ENCODE measurements at regions not wholly inside any gene's neighbourhood (a gene's known extent, or its start where the extent isn't known, plus 50 kb on each side); places are given as distances from the start of the nearest gene placed in this dataset.

DNA sequence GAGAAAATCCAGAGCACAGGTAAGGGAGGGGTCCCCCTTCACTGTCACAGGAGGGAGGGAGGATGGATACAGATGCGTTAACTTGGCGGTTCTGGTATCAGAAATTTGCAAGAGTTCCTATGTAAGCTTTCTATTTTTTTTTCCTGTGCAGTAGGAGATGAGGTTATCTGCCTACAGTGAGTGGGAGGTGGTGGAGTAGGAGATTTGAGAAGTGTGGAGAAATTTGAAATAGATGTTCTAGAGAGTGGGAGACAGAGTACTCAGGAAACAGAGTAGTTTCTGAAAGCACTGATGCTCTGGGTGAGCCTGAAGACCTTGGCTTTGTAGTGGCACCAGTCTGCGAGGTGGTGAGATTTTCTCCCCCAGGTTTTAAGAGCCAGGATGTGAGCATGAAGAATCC lies 271.4 kb downstream of the MSX2 start:
- Mint-ChIP-seq H3K36me3 (ENCODE audit: low read depth) (no peaks in the 10 kb centered on the region), H3K4me3 (no peak overlapping the region), H3K4me1 (ENCODE audit: low read depth) (peaks cover 12% of the 10 kb centered on the region), H3K27ac (no peak overlapping the region), H3K9me3 (peaks cover 8% of the 10 kb centered on the region), H3K27me3 (peaks cover 8% of the 10 kb centered on the region)

DNA sequence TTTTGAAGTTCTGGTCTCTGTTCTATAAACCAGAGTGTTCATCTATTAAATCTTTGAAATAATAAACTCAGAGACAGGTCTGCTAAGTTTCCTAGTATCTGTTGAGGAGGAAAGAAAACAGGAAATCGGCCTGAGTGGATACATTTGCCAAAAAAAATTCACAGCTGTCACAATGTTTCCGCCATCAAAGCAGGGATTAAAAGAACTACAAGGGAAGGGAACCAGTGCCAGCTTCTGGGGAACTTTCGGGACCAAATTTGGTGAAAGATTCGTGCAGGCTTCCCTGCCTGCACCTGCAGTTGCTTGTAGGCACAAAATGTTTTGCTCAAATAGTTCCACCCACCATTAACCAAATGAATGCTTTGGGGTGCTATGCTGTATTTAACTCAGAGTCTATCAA lies 267.5 kb downstream of the MSX2 start:
- H3K27me3 Mint-ChIP-seq: peaks cover 13% of the 10 kb centered on the region
- no peak overlapping the region for H3K4me3 Mint-ChIP-seq
- H3K4me1 Mint-ChIP-seq (ENCODE audit: low read depth): no peaks in the 10 kb centered on the region
- H3K9me3 Mint-ChIP-seq: peaks cover 4% of the 10 kb centered on the region
- H3K36me3 Mint-ChIP-seq (ENCODE audit: low read depth): no peaks in the 10 kb centered on the region
- H3K27ac Mint-ChIP-seq: no peak overlapping the region

DNA sequence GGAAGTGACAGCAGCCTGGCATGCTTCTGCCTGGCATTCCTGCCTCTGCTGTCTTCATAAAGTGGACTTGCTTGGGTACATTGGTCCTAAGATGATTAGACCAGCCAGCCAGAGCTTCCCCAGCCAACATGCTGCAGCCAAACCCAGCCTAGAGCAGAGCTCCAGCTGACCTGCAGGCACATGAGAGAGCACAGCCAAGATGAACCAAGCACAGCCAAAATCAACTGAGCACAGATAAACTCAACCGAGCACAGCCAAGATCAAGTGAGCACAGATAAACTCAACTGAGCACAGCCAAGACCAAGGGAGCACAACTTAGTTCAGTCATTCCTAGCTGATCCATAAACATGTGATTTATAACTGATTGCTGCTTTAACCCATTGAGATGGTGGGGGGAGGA lies 266.5 kb downstream of the MSX2 start:
- Mint-ChIP-seq H3K27ac (no peak overlapping the region), H3K9me3 (peaks cover 4% of the 10 kb centered on the region), H3K4me3 (no peak overlapping the region), H3K36me3 (ENCODE audit: low read depth) (no peaks in the 10 kb centered on the region), H3K4me1 (ENCODE audit: low read depth) (no peaks in the 10 kb centered on the region), H3K27me3 (peaks cover 16% of the 10 kb centered on the region)

DNA sequence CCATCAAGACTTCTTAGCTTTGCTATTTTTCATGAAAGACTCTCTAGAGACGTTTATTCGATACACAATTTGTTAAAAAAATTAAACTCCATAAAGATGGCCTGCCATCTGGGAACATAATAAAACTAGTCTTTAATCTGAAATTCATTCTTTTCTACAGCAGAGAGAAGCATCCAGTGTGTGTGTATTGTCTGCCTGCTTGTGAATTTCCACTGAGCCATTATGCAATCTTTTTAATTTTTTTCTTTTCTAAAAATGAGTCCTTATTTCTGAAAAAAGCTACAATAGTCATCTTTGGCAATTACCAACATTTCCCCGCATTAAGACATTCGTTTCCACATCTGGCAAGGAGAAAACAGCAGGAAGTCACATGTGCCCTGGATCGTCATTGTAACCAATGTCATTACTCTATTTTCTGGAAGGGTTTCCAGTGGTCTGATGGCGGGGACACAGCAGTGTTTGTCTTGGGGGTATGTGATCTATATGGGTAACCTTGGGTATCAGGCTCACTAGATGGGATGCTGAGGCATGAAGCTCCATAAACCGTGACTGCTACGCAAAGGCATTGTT lies 263.1 kb downstream of the MSX2 start:
- peaks cover 12% of the 10 kb centered on the region for H3K27me3 Mint-ChIP-seq
- no peak overlapping the region for H3K27ac Mint-ChIP-seq
- H3K4me1 Mint-ChIP-seq (ENCODE audit: low read depth): no peaks in the 10 kb centered on the region
- H3K9me3 Mint-ChIP-seq: peaks cover 4% of the 10 kb centered on the region
- H3K4me3 Mint-ChIP-seq: no peak overlapping the region
- H3K36me3 Mint-ChIP-seq (ENCODE audit: low read depth): no peaks in the 10 kb centered on the region

DNA sequence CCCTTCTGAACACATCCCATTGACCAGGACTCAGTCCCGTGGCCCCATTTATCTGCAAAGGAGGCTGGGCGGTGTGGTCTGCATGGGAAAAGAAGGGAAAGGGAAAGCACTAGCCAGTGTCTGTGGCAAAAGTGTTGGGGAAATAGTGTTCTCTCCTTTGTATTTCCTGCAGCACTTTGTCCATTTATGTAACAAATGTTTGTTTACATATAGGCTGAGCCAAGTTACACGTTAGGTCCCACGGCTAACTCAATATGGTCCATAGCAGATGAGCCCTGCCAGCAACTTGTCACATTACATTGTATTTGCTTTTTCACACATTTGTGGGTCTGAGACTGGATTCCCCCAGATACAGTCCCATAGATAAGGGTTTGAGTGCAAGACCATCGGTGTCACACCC lies 260.5 kb downstream of the MSX2 start:
- H3K4me3 Mint-ChIP-seq: no peak overlapping the region
- H3K9me3 Mint-ChIP-seq: no peaks in the 10 kb centered on the region
- H3K27me3 Mint-ChIP-seq: peaks cover 7% of the 10 kb centered on the region
- no peaks in the 10 kb centered on the region for H3K4me1 Mint-ChIP-seq (ENCODE audit: low read depth)
- no peak overlapping the region for H3K27ac Mint-ChIP-seq
- H3K36me3 Mint-ChIP-seq (ENCODE audit: low read depth): no peaks in the 10 kb centered on the region

DNA sequence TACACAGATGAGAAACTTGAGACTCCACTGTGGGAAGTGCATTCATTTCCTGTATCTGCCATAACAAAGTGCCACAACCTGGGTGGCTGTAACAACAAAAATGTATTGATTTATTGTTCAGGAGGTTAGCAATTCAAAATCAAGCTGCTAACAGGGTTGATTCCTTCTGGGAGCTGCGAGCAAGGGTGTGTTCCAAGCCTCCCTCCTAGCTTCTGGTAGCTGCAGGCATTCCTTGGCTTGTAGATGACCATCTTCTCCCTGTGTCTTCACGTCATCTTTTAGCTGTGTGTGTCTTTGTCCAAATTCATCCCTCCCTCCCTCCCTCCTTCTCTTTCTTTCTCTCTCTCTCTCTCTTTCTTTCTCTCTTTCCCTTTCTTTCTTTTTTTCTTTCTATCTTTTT lies 258.1 kb downstream of the MSX2 start:
- no peaks in the 10 kb centered on the region for H3K4me1 Mint-ChIP-seq (ENCODE audit: low read depth)
- no peak overlapping the region for H3K27ac Mint-ChIP-seq

DNA sequence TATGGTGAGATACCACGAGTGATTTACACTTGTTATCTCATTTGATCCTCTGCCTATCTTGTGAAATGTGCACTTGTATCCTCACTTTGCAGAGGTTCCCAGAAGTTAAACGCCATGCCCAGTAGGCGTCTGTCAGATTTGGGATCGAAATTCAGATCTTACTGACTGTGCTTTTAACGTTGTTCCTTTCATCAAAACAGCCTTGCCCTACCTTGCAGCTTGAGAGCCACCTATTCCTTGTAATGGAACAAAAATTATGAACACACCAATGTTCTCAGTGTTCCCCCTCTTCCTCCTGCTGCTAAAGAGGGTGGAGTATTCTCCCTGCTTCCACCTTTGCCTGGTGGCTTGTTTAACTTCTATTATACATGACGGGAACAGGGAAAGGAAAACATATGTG lies 257.0 kb downstream of the MSX2 start:
- Mint-ChIP-seq H3K4me1 (ENCODE audit: low read depth) (no peaks in the 10 kb centered on the region), H3K9me3 (no peaks in the 10 kb centered on the region), H3K36me3 (ENCODE audit: low read depth) (no peaks in the 10 kb centered on the region), H3K27me3 (peaks cover 16% of the 10 kb centered on the region), H3K27ac (no peak overlapping the region), H3K4me3 (no peak overlapping the region)

More for the DNA sequence above, 258.1 kb downstream of the MSX2 start:
- Mint-ChIP-seq H3K27me3 (peaks cover 10% of the 10 kb centered on the region), H3K4me3 (no peak overlapping the region), H3K36me3 (ENCODE audit: low read depth) (no peaks in the 10 kb centered on the region), H3K9me3 (no peaks in the 10 kb centered on the region)

DNA sequence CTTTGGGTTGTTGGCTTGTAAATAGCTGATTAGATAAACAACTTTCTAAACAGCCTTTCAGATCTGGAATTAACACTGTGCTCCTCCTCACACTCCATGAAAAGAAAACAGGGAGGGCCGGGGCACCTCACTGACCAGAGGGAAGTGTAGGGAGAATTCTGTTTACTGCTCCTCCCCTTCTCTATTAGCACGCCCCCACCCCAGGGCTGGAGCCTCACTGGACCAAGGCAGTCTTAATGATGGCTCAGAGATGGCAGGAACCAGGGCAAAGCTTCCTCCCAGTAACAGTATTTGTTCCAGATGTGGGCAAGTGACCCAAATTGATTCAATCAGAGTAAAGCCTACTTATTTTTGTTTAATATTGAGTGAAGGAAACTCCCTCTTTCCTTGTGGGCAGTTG lies 256.6 kb downstream of the MSX2 start:
- Mint-ChIP-seq H3K4me3 (no peak overlapping the region), H3K27me3 (peaks cover 16% of the 10 kb centered on the region), H3K4me1 (ENCODE audit: low read depth) (no peaks in the 10 kb centered on the region), H3K36me3 (ENCODE audit: low read depth) (no peaks in the 10 kb centered on the region), H3K9me3 (no peaks in the 10 kb centered on the region), H3K27ac (no peak overlapping the region)

DNA sequence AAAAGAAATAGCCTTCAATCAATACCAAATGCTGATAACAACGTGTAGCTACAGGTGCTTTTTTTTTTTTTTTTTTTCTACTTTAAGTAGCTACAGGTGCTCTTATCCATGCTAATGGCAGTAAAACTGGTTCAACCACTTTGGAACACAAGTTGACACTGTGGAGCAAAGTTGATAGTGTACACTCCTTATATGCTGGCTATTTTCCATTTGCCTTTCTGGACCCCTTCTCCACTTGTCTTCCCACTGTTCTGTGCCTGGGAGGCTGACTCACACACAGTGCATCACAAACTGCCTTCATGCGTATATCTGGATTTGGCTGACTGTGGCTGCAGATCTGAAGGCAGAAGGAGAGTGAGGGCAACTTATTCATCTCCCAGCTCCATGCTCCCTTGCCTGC lies 247.9 kb downstream of the MSX2 start:
- Mint-ChIP-seq H3K27me3 (peaks cover 30% of the 10 kb centered on the region), H3K27ac (no peak overlapping the region), H3K9me3 (peaks cover 22% of the 10 kb centered on the region), H3K36me3 (ENCODE audit: low read depth) (no peaks in the 10 kb centered on the region), H3K4me1 (ENCODE audit: low read depth) (no peaks in the 10 kb centered on the region), H3K4me3 (no peak overlapping the region)

DNA sequence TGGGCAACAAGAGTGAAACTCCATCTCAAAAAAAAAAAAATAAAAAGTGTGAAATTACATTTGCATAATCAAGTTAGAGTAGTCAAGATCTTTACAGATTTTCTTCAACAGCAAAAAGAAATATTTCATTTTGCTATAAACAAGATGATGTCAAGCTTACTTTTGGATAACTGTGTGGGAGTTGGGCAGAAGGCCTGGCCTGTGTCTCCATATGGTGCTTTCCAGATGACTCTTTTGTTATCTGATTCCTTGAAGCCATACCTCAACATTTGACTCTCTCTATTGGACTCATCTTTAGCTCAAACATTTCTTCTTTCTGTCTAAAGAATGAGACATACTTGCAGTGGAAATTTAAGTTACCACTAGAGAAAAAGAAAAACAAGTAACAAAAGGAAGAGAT lies 246.8 kb downstream of the MSX2 start:
- H3K4me1 Mint-ChIP-seq (ENCODE audit: low read depth): no peaks in the 10 kb centered on the region
- H3K27ac Mint-ChIP-seq: no peak overlapping the region
- no peak overlapping the region for H3K4me3 Mint-ChIP-seq
- H3K36me3 Mint-ChIP-seq (ENCODE audit: low read depth): no peaks in the 10 kb centered on the region
- peaks cover 33% of the 10 kb centered on the region for H3K9me3 Mint-ChIP-seq
- peaks cover 24% of the 10 kb centered on the region for H3K27me3 Mint-ChIP-seq

DNA sequence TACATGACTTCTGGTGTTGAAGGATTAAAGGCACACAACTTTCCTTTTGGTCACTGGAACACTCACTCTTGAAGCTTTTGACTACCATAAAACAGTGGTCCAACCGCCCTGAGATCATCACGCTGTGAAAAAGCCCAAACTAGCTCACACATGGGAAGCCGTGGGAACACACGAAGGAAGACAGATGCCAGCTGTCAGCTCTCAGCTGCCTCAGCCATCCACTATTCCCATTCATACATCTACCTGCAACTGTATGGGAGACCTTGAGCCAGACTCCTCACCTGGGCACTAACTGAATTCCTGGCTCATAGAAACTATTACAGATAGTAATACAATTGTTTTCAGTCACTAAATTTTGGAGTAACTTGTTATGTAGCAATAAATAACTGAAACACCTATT lies 246.1 kb downstream of the MSX2 start:
- H3K36me3 Mint-ChIP-seq (ENCODE audit: low read depth): no peaks in the 10 kb centered on the region
- H3K27ac Mint-ChIP-seq: no peak overlapping the region
- H3K4me1 Mint-ChIP-seq (ENCODE audit: low read depth): no peaks in the 10 kb centered on the region
- peaks cover 39% of the 10 kb centered on the region for H3K9me3 Mint-ChIP-seq
- H3K4me3 Mint-ChIP-seq: no peak overlapping the region
- peaks cover 24% of the 10 kb centered on the region for H3K27me3 Mint-ChIP-seq

DNA sequence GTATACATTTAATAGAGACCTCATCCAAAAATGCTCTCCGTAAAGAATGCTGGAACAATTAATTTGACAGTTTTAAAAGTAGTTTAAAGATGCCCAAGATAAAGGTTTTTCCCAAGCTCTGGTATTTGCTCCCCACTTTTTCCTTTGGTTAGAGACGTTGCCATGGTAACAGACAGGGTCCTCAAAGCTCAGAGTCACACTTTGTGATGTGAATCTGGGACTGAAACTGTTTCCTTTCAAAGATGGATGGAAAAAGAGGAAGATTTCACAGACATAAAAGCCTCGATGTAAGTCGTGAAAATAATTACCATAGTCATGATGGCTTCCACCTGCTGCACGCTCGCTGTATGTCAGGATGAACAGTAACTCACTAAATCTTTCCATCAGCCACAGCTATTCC lies 229.5 kb downstream of the MSX2 start:
- no peaks in the 10 kb centered on the region for H3K9me3 Mint-ChIP-seq
- no peak overlapping the region for H3K27ac Mint-ChIP-seq
- H3K27me3 Mint-ChIP-seq: peaks cover 3% of the 10 kb centered on the region
- H3K4me1 Mint-ChIP-seq (ENCODE audit: low read depth): no peaks in the 10 kb centered on the region
- H3K36me3 Mint-ChIP-seq (ENCODE audit: low read depth): no peaks in the 10 kb centered on the region
- H3K4me3 Mint-ChIP-seq: no peak overlapping the region

DNA sequence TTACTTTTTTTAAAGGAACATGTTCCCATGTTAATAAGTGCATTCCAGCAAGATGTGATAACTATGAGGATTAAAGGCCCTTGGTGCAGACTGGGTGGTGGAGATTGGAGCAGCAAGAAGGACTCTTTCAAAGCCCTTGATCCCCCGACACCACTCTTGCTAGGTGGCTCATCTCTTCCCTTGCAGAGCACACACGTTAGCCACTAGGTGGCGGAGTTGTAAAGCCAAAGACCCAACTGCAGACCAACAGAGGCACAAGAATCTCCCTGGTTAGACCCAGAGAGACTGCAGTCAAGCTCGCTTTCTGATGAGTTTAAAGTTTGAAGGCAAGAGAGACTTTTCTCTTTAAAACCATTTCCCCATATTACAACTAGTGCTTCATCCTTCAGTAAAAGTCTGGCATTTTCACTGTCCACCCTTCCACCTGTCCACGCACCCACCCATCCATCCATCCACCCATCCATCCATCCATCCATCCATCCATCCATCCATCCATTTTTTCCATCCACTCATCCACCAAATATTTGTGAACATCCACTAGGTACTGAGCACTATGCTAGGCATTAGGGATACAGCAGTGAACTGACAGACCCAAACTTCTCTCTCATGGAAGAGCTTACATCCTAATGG lies 226.9 kb downstream of the MSX2 start:
- H3K9me3 Mint-ChIP-seq: no peaks in the 10 kb centered on the region
- H3K27ac Mint-ChIP-seq: no peak overlapping the region
- H3K27me3 Mint-ChIP-seq: peaks cover 7% of the 10 kb centered on the region
- H3K36me3 Mint-ChIP-seq (ENCODE audit: low read depth): no peaks in the 10 kb centered on the region
- H3K4me3 Mint-ChIP-seq: no peak overlapping the region
- no peaks in the 10 kb centered on the region for H3K4me1 Mint-ChIP-seq (ENCODE audit: low read depth)

DNA sequence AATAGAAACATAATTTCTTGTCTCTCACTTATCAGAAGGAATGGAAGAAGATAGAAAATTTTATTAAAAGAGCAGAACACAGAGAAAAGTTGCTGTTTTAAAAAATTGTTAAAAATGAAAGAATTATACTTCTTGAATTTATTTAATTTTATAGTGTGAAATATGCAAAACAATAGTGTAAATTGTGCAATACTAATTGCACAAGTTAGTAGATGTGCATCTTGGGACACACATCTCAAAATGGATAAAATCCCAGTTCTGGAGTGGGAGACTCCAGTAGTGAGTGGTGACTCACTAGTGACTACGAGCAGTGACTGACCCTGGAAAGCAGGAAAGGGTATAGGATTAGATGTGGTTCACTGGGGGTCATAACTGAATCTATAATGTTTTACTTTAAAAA lies 223.2 kb downstream of the MSX2 start:
- H3K27ac Mint-ChIP-seq: no peak overlapping the region
- no peaks in the 10 kb centered on the region for H3K9me3 Mint-ChIP-seq
- no peaks in the 10 kb centered on the region for H3K4me1 Mint-ChIP-seq (ENCODE audit: low read depth)
- no peak overlapping the region for H3K4me3 Mint-ChIP-seq
- no peaks in the 10 kb centered on the region for H3K36me3 Mint-ChIP-seq (ENCODE audit: low read depth)
- H3K27me3 Mint-ChIP-seq: peaks cover 24% of the 10 kb centered on the region

DNA sequence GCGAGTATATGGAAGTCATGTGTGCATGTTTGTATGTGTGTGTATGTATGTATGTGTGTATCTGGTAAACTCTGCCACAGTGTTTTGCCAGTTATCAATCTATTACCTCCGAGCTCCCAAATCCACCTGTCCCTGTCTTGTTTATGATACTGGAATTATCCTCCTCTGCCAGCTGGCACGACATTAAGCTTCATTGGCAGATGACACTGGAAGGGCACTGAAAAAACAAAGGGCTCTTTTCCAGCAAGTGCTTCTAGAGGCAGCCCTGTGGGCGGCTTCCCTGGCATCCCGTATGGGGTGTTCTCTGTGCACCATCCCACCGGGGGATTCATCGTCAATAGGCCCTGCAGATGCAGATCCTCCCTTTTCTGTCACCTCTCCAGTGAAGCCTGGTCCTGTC lies 221.5 kb downstream of the MSX2 start:
- H3K27ac Mint-ChIP-seq: no peak overlapping the region
- peaks cover 35% of the 10 kb centered on the region for H3K27me3 Mint-ChIP-seq
- no peaks in the 10 kb centered on the region for H3K4me1 Mint-ChIP-seq (ENCODE audit: low read depth)
- H3K36me3 Mint-ChIP-seq (ENCODE audit: low read depth): no peaks in the 10 kb centered on the region
- H3K9me3 Mint-ChIP-seq: no peaks in the 10 kb centered on the region
- no peak overlapping the region for H3K4me3 Mint-ChIP-seq

DNA sequence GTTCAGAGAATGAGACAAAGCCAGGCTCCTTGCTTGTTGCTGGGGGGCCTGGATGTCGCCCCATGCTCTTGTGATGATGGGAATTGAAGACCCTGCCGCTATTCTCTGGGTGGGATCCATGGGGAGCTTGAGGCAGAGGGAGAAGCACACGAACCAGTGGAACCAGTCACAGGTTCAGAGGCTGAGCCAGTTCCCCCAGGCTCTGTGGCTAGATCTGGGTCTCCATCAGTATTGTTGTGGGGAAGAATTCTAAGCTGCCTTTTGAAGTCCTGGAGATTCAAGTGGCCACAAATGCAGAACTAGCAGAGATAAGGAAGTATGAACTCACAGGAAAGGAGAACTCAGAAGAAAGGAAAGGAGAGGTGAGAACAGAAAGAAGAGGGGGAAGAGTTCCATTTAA lies 219.4 kb downstream of the MSX2 start:
- Mint-ChIP-seq H3K36me3 (ENCODE audit: low read depth) (no peaks in the 10 kb centered on the region), H3K4me1 (ENCODE audit: low read depth) (no peaks in the 10 kb centered on the region), H3K9me3 (no peaks in the 10 kb centered on the region), H3K4me3 (no peak overlapping the region), H3K27ac (no peak overlapping the region), H3K27me3 (peaks cover 36% of the 10 kb centered on the region)

Data from stimulated activated naive CD8-positive, alpha-beta T cell treated with anti-CD3 and anti-CD28 coated beads, Interleukin-15, Interleukin-2, amounts not matched to agents 100 ng/mL and 50 ng/mL, for 24 hours (primary cell).